Common myeloid progenitor, CD34-positive (primary cell): ENCODE measurements at regions not wholly inside any gene's neighbourhood (a gene's known extent, or its start where the extent isn't known, plus 50 kb on each side); places are given as distances from the start of the nearest gene placed in this dataset.
"Not testable (repeated sequence)": the region's sequence is repeated elsewhere in the genome, so short reads cannot be mapped to it uniquely, and the experiment has no call there.

Experiments
- CTCF ChIA-PET: fragments of 350-600 bp; sonication (Branson Sonifier 250); formaldehyde crosslinking; loops from one replicate; lab custom pipeline; 2021; ENCODE audit warnings: antibody characterized with exemption; lab: Charles Lee
- POLR2A ChIA-PET: fragments of 350-600 bp; sonication (Branson Sonifier 250); formaldehyde crosslinking; loops from one replicate; lab custom pipeline; 2021; ENCODE audit warnings: antibody characterized with exemption; lab: Charles Lee
- DNase-seq, 3 donors: peaks; one replicate each; pipeline versions ENCODE4 v3.0.0 to v3.0.0-alpha.2; 2013
- H3K27ac ChIP-seq, 2 experiments: 1 replicate in 1 of 2; 2 replicates in 1 of 2; pipeline ENCODE4 v1.7.0; 2013; ENCODE audit warnings: inconsistent platforms in 2 of 2, low read length in 2 of 2, mild to moderate bottlenecking in 2 of 2, low read depth in 1 of 2, moderate library complexity in 1 of 2; ENCODE audit not compliant: severe bottlenecking in 2 of 2, insufficient read depth in 1 of 2, poor library complexity in 1 of 2
- H3K27me3 ChIP-seq, 5 experiments: replicated peaks in 2 of 5; 1 replicate in 3 of 5; 2 replicates in 2 of 5; pipeline versions ENCODE4 v1.6.1 to v1.7.0; 2013; ENCODE audit warnings: low read length in 4 of 5, mild to moderate bottlenecking in 2 of 5, moderate library complexity in 2 of 5, inconsistent platforms in 1 of 5; ENCODE audit not compliant: insufficient read depth in 5 of 5, control insufficient read depth in 4 of 5
- H3K36me3 ChIP-seq, 4 experiments: 1 replicate in 2 of 4; 2 replicates in 2 of 4; pipeline versions ENCODE4 v1.6.1 to v1.7.0; 2013; ENCODE audit warnings: low read length in 3 of 4, control low read depth in 1 of 4, mild to moderate bottlenecking in 1 of 4; ENCODE audit not compliant: control insufficient read depth in 4 of 4, insufficient read depth in 4 of 4
- H3K4me1 ChIP-seq, 4 experiments: 1 replicate in 3 of 4; 2 replicates in 1 of 4; pipeline versions ENCODE4 v1.6.1 to v1.7.1; 2013; ENCODE audit warnings: low read length in 3 of 4, mild to moderate bottlenecking in 3 of 4, control low read depth in 1 of 4, inconsistent platforms in 1 of 4, moderate library complexity in 1 of 4; ENCODE audit not compliant: control insufficient read depth in 4 of 4, insufficient read depth in 4 of 4; ENCODE audit errors: control extremely low read depth in 1 of 4
- H3K4me3 ChIP-seq, 7 experiments: 1 replicate in 4 of 7; 2 replicates in 3 of 7; pipeline versions ENCODE4 v1.5.1 to v1.7.0; 2013; ENCODE audit warnings: mild to moderate bottlenecking in 7 of 7, low read length in 6 of 7, moderate library complexity in 6 of 7, inconsistent platforms in 2 of 7, low read depth in 2 of 7, control low read depth in 1 of 7; ENCODE audit not compliant: insufficient read depth in 4 of 7, control insufficient read depth in 1 of 7; ENCODE audit errors: extremely low read depth in 1 of 7
- H3K9me3 ChIP-seq, 5 experiments: 1 replicate in 4 of 5; 2 replicates in 1 of 5; pipeline versions ENCODE4 v1.6.1 to v1.7.1; 2013; ENCODE audit warnings: low read length in 4 of 5, mild to moderate bottlenecking in 2 of 5, inconsistent platforms in 1 of 5, low read depth in 1 of 5, moderate library complexity in 1 of 5; ENCODE audit not compliant: control insufficient read depth in 4 of 5, insufficient read depth in 2 of 5; ENCODE audit errors: control extremely low read depth in 1 of 5
- WGBS: methylation state at CpG from one replicate; pipeline ENCODE4 v1.1.5; 2013; ENCODE audit not compliant: insufficient coverage; 5-methylcytosine and 5-hydroxymethylcytosine counted together

GRCh38 chr2:166651080-166651675 is 157.1 kb upstream of the SCN7A start:
- DNase-seq, result no peak
- H3K4me3 ChIP-seq, result no peak overlapping the region
- H3K36me3 ChIP-seq, result no peaks in the 10 kb centered on the region
- no peaks in the 10 kb centered on the region for H3K4me1 ChIP-seq
- ChIA-PET CTCF (interaction anchor here (1.0 kb wide), 1 partner anchor 9 kb away, joined by 4 read pairs; no protein-coding TSS in a partner anchor), POLR2A (no interaction called here)
- H3K27me3 ChIP-seq, result no peaks in the 10 kb centered on the region
- WGBS, result 80% methylated on average over 2 of the region's 4 CpGs
- H3K27ac ChIP-seq, result no peak overlapping the region
- peaks cover 0 to 1% (median 0%) of the 10 kb centered on the region in 5 experiments for H3K9me3 ChIP-seq

- no peaks in the 10 kb centered on the region for H3K9me3 ChIP-seq
- H3K27ac ChIP-seq, result no peak overlapping the region
- CTCF ChIA-PET, result interaction anchor here (1.0 kb wide), 1 partner anchor 582 kb away, joined by 3 read pairs; no protein-coding TSS in a partner anchor
- H3K4me3 ChIP-seq, result no peak overlapping the region
- no peaks in the 10 kb centered on the region for H3K4me1 ChIP-seq
- no CpG with 5 or more reads among the region's 2 CpGs for WGBS
- POLR2A ChIA-PET, result no interaction called here
- no peak for DNase-seq
- no peaks in the 10 kb centered on the region for H3K36me3 ChIP-seq
- no peaks in the 10 kb centered on the region for H3K27me3 ChIP-seq
These were observed 153.9 kb upstream of the SCN7A start for GRCh38 chr2:166647935-166648334.

GRCh38 chr2:166643980-166644379 is 149.9 kb upstream of the SCN7A start:
- H3K27me3 ChIP-seq, result no peaks in the 10 kb centered on the region
- ChIA-PET CTCF (no interaction called here), POLR2A (no interaction called here)
- DNase-seq, result no peak
- H3K4me1 ChIP-seq, result no peaks in the 10 kb centered on the region
- peaks cover 0 to 3% (median 0%) of the 10 kb centered on the region in 5 experiments for H3K9me3 ChIP-seq
- H3K36me3 ChIP-seq, result no peaks in the 10 kb centered on the region
- H3K4me3 ChIP-seq, result no peak overlapping the region
- H3K27ac ChIP-seq, result no peak overlapping the region
- no CpG with 5 or more reads among the region's 1 CpG for WGBS

- H3K4me3 ChIP-seq, H3K4me1 ChIP-seq, H3K27ac ChIP-seq, H3K27me3 ChIP-seq, H3K9me3 ChIP-seq, H3K36me3 ChIP-seq, DNase-seq: not testable (repeated sequence)
- POLR2A ChIA-PET, result interaction anchor here (0.6 kb wide), 1 partner anchor 20 kb away, joined by 4 read pairs; no protein-coding TSS in a partner anchor
- 100% methylated on average over 1 of the region's 3 CpGs for WGBS
- CTCF ChIA-PET, result interaction anchor here (1.7 kb wide), 1 partner anchor 10 kb away, joined by 4 read pairs; no protein-coding TSS in a partner anchor
These were observed 147.5 kb upstream of the SCN7A start for GRCh38 chr2:166641516-166641915.

GRCh38 chr2:166637051-166637450 is 143.0 kb upstream of the SCN7A start:
- Histone ChIP-seq H3K4me1 (no peaks in the 10 kb centered on the region), H3K27ac (no peak overlapping the region), H3K9me3 (peaks cover 0 to 3% (median 0%) of the 10 kb centered on the region in 5 experiments), H3K36me3 (no peaks in the 10 kb centered on the region), H3K27me3 (no peaks in the 10 kb centered on the region), H3K4me3 (no peak overlapping the region)
- ChIA-PET CTCF (no interaction called here), POLR2A (no interaction called here)
- WGBS, result 83% methylated on average over 1 of the region's 1 CpG
- DNase-seq, result no peak

GRCh38 chr2:166634706-166635105 is 140.7 kb upstream of the SCN7A start:
- no peaks in the 10 kb centered on the region for H3K4me1 ChIP-seq
- no peaks in the 10 kb centered on the region for H3K27me3 ChIP-seq
- WGBS, result no CpG with 5 or more reads among the region's 4 CpGs
- no peak for DNase-seq
- no peaks in the 10 kb centered on the region for H3K36me3 ChIP-seq
- CTCF ChIA-PET, result no interaction called here
- no peak overlapping the region for H3K4me3 ChIP-seq
- no peak overlapping the region for H3K27ac ChIP-seq
- POLR2A ChIA-PET, result no interaction called here
- peaks cover 0 to 6% (median 0%) of the 10 kb centered on the region in 5 experiments for H3K9me3 ChIP-seq

GRCh38 chr2:166632616-166633015 is 138.6 kb upstream of the SCN7A start:
- no peak overlapping the region for H3K4me3 ChIP-seq
- H3K36me3 ChIP-seq, result no peaks in the 10 kb centered on the region
- no peak for DNase-seq
- peaks cover 0 to 12% (median 0%) of the 10 kb centered on the region in 5 experiments for H3K9me3 ChIP-seq
- ChIA-PET POLR2A (no interaction called here), CTCF (no interaction called here)
- H3K27me3 ChIP-seq, result no peaks in the 10 kb centered on the region
- H3K27ac ChIP-seq, result no peak overlapping the region
- no peaks in the 10 kb centered on the region for H3K4me1 ChIP-seq
- WGBS, result 89% methylated on average over 3 of the region's 3 CpGs
